HCT116 (cell line): ENCODE measurements at regions not wholly inside any gene's neighbourhood (a gene's known extent, or its start where the extent isn't known, plus 50 kb on each side); places are given as distances from the start of the nearest gene placed in this dataset.
"Not testable (repeated sequence)": the region's sequence is repeated elsewhere in the genome, so short reads cannot be mapped to it uniquely, and the experiment has no call there.

Experiments
- CTCF ChIP-seq, 3 experiments: fragments of 200-600 bp in 1 of 3; sonication (generic) in 1 of 3; IDR thresholded peaks in 2 of 3; conservative IDR thresholded peaks in 1 of 3; 2 replicates each; pipeline ENCODE4 v1.5.1; 2012 to 2017; ENCODE audit warnings: low read depth in 2 of 3, low read length in 2 of 3, antibody characterized with exemption in 1 of 3, borderline replicate concordance in 1 of 3, control low read depth in 1 of 3, mild to moderate bottlenecking in 1 of 3, mixed read lengths in 1 of 3, mixed run types in 1 of 3, moderate library complexity in 1 of 3; ENCODE audit not compliant: insufficient read depth in 1 of 3
- EZH2 ChIP-seq: fragments of 200-600 bp; sonication (generic); IDR thresholded peaks from 2 replicates; pipeline ENCODE4 v1.6.1; 2017; ENCODE audit warnings: antibody characterized with exemption, mixed run types
- EZH2phosphoT487 ChIP-seq: fragments of 200-600 bp; IDR thresholded peaks from 2 replicates; pipeline ENCODE4 v1.6.1; 2018; ENCODE audit warnings: antibody characterized with exemption, borderline replicate concordance
- FOSL1 ChIP-seq: IDR thresholded peaks from 2 replicates; pipeline ENCODE4 v1.6.1; 2012; ENCODE audit warnings: low read depth
- JUND ChIP-seq: IDR thresholded peaks from 2 replicates; pipeline ENCODE4 v1.6.1; 2012
- POLR2A ChIP-seq: IDR thresholded peaks from 2 replicates; pipeline ENCODE4 v1.7.0; 2011; ENCODE audit warnings: borderline replicate concordance; ENCODE audit not compliant: insufficient read depth, insufficient read length; ENCODE audit errors: extremely low read depth
- POLR2AphosphoS5 ChIP-seq: IDR thresholded peaks from 2 replicates; pipeline ENCODE4 v1.6.1; 2011; ENCODE audit warnings: mild to moderate bottlenecking, low read depth, low read length, moderate library complexity
- REST ChIP-seq: IDR thresholded peaks from 2 replicates; pipeline ENCODE4 v1.6.1; 2012; ENCODE audit warnings: low read depth
- SP1 ChIP-seq: IDR thresholded peaks from 2 replicates; pipeline ENCODE4 v1.6.1; 2012; ENCODE audit warnings: low read depth
- TCF7L2 ChIP-seq: IDR thresholded peaks from 2 replicates; pipeline ENCODE4 v1.7.0; 2011; ENCODE audit warnings: borderline replicate concordance, inconsistent platforms; ENCODE audit not compliant: insufficient read depth, insufficient read length; ENCODE audit errors: extremely low read depth
- YY1 ChIP-seq: IDR thresholded peaks from 2 replicates; pipeline ENCODE4 v1.6.1; 2011; ENCODE audit warnings: low read length, low read depth, moderate library complexity, mild to moderate bottlenecking; ENCODE audit not compliant: insufficient replicate concordance; ENCODE audit errors: extremely low read depth
- TF ChIP-seq, protein P1 (sequence below): IDR thresholded peaks from 2 replicates; pipeline ENCODE4 v1.6.1; 2011; ENCODE audit warnings: mild to moderate bottlenecking, low read length, moderate library complexity; ENCODE audit not compliant: insufficient replicate concordance; ENCODE audit errors: extremely low read depth
- TF ChIP-seq, protein P2 (sequence below): IDR thresholded peaks from 2 replicates; pipeline ENCODE4 v1.6.1; 2012

DNA sequence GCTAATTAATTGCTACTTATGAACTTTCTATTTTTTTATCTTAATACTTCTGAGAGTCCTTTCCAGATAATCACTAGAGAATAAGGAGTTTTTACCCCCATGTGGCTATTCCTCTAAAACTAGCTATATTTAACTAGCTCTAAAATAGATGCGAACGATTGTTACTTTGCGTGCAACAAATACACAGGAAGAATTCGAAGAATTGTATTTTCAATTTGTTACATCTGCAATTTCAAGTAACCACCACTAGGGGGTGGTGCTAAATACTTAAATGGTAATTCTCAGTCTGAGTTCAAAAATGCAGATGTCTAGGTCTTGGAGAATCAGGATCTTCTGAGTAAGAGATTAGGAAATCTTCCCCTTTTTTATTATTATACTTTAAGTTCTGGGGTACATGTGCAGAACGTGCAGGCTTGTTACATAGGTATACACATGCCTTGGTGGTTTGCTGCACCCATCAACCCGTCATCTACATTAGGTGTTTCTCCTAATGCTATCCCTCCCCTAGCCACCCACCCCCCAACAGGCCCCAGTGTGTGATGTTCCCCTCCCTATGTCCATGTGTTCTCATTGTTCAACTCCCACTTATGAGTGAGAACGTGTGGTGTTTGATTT is 80.9 kb upstream of the KIF2A start:
- TF ChIP-seq TCF7L2, EZH2, JUND, REST, FOSL1, SP1, POLR2AphosphoS5, YY1, POLR2A, EZH2phosphoT487: not testable (repeated sequence)
- TF ChIP-seq CTCF (IDR thresholded peaks at IDR 0.05 in 2 of 3, conservative IDR thresholded peaks at IDR 0.05 in 1 of 3; ENCODE audit: borderline replicate concordance in 1 of 3, insufficient read depth in 1 of 3, low read depth in 2 of 3, low read length in 2 of 3): peak in 1 of 3 experiments; percentile 8; a peak in 2 of 6 replicates
- TF ChIP-seq, protein P1, sequence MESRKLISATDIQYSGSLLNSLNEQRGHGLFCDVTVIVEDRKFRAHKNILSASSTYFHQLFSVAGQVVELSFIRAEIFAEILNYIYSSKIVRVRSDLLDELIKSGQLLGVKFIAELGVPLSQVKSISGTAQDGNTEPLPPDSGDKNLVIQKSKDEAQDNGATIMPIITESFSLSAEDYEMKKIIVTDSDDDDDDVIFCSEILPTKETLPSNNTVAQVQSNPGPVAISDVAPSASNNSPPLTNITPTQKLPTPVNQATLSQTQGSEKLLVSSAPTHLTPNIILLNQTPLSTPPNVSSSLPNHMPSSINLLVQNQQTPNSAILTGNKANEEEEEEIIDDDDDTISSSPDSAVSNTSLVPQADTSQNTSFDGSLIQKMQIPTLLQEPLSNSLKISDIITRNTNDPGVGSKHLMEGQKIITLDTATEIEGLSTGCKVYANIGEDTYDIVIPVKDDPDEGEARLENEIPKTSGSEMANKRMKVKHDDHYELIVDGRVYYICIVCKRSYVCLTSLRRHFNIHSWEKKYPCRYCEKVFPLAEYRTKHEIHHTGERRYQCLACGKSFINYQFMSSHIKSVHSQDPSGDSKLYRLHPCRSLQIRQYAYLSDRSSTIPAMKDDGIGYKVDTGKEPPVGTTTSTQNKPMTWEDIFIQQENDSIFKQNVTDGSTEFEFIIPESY: not testable (repeated sequence)
- TF ChIP-seq, protein P2, sequence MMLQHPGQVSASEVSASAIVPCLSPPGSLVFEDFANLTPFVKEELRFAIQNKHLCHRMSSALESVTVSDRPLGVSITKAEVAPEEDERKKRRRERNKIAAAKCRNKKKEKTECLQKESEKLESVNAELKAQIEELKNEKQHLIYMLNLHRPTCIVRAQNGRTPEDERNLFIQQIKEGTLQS: not testable (repeated sequence)
